OCI-LY7 (cell line): ENCODE measurements at regions not wholly inside any gene's neighbourhood (a gene's known extent, or its start where the extent isn't known, plus 50 kb on each side); places are given as distances from the start of the nearest gene placed in this dataset.

Experiments used
- CTCF ChIP-seq: fragments of 200-600 bp; sonication (generic); conservative IDR thresholded peaks from 2 replicates; pipeline ENCODE4 v1.5.1; 2014; ENCODE audit warnings: mild to moderate bottlenecking, antibody characterized with exemption, low read length, moderate library complexity, mixed read lengths
- EZH2phosphoT487 ChIP-seq: fragments of 200-600 bp; sonication (generic); IDR thresholded peaks from 2 replicates; pipeline ENCODE4 v1.6.1; 2018; ENCODE audit warnings: low read depth, borderline replicate concordance, mild to moderate bottlenecking, mixed run types, antibody characterized with exemption, low read length, moderate library complexity, mixed read lengths

- TF ChIP-seq CTCF (no peak), EZH2phosphoT487 (no peak)
Measured at GRCh38 chr13:34459856-34460255, 482.2 kb upstream of the NBEA start.
